OCI-LY3 (cell line): ENCODE measurements at regions not wholly inside any gene's neighbourhood (a gene's known extent, or its start where the extent isn't known, plus 50 kb on each side); places are given as distances from the start of the nearest gene placed in this dataset.

Experiments used
- H2AFZ ChIP-seq: fragments of 200-600, 300-600 bp; shearing (Covaris generic); 2 replicates; pipeline ENCODE4 v1.6.0; 2014; ENCODE audit warnings: antibody characterized with exemption, low read depth, low read length
- H3K27ac ChIP-seq: fragments of 200-600, 300-600 bp; sonication (generic); 2 replicates; pipeline ENCODE4 v1.5.1; 2014; ENCODE audit warnings: mild to moderate bottlenecking, low read length, moderate library complexity, mixed read lengths
- H3K27me3 ChIP-seq: fragments of 200-600, 300-600 bp; sonication (generic); 2 replicates; pipeline ENCODE4 v1.6.1; 2014; ENCODE audit warnings: low read depth, low read length, mixed read lengths
- H3K36me3 ChIP-seq: fragments of 200-600, 300-600 bp; sonication (generic); replicated peaks from 2 replicates; pipeline ENCODE3; 2014; ENCODE audit warnings: low read depth, low read length, mixed read lengths
- H3K4me1 ChIP-seq: fragments of 300-600, 200-600 bp; sonication (generic); 2 replicates; pipeline ENCODE4 v1.6.1; 2014; ENCODE audit warnings: low read length, mixed read lengths
- H3K4me2 ChIP-seq: fragments of 200-600, 300-600 bp; sonication (generic); 2 replicates; pipeline ENCODE4 v1.6.1; 2014; ENCODE audit warnings: low read length, mixed read lengths
- H3K4me3 ChIP-seq: fragments of 300-600, 200-600 bp; sonication (generic); 2 replicates; pipeline ENCODE4 v1.5.1; 2014; ENCODE audit warnings: antibody characterized with exemption, mild to moderate bottlenecking, low read length, moderate library complexity
- H3K79me2 ChIP-seq: fragments of 300-600, 200-600 bp; shearing (Covaris generic); 2 replicates; pipeline ENCODE4 v1.6.1; 2014; ENCODE audit warnings: mild to moderate bottlenecking, low read length, mixed read lengths
- H3K9ac ChIP-seq: fragments of 300-600, 200-600 bp; shearing (Covaris generic); 2 replicates; pipeline ENCODE4 v1.6.0; 2014; ENCODE audit warnings: mild to moderate bottlenecking, low read length, moderate library complexity
- H3K9me3 ChIP-seq: fragments of 200-600, 300-600 bp; shearing (Covaris generic); 2 replicates; pipeline ENCODE4 v1.6.1; 2014; ENCODE audit warnings: low read length, mixed read lengths; ENCODE audit not compliant: insufficient read depth
- H4K20me1 ChIP-seq: fragments of 200-600, 300-600 bp; sonication (generic); 2 replicates; pipeline ENCODE4 v1.6.1; 2016; ENCODE audit warnings: low read length, mixed read lengths; ENCODE audit not compliant: insufficient read depth
- EZH2phosphoT487 ChIP-seq: fragments of 200-600 bp; shearing (Covaris generic); IDR thresholded peaks from 2 replicates; pipeline ENCODE4 v1.6.1; 2018; ENCODE audit warnings: antibody characterized with exemption, mixed run types, low read depth
- TF ChIP-seq, protein P1 (sequence below): fragments of 200-600, 300-600 bp; sonication (generic); IDR thresholded peaks from 2 replicates; pipeline ENCODE4 v1.5.1; 2014; ENCODE audit warnings: antibody characterized with exemption, low read length, low read depth

DNA sequence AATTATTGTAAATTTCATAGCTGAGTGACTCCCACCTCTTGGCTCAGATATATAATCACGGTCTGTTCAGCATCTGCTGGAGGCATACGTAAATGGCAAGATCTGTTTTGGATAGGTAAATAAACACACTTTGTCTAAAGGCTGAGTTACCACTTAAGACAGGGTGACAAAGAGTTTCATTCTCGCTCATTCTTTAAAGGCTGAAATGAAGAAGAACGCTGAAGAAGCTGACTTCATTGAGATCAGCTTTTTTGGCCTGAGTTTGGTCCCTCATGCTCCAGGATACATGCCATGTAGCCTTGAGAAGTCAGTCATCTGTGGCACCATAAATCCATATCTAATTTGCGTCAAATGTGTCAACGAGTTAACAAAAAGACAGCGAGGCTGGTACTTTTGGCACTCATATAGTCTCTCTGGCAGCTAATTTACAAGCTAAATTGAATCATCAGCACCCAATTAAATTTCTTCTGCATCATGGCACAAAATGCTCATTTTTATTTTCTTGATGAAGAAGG is 309.9 kb downstream of the GPAM start:
- no peak overlapping the region for H3K9ac ChIP-seq
- no peaks in the 10 kb centered on the region for H3K9me3 ChIP-seq
- no peak overlapping the region for H3K27ac ChIP-seq
- no peaks in the 10 kb centered on the region for H3K27me3 ChIP-seq
- H3K4me2 ChIP-seq, result no peak overlapping the region
- TF ChIP-seq, protein P1, sequence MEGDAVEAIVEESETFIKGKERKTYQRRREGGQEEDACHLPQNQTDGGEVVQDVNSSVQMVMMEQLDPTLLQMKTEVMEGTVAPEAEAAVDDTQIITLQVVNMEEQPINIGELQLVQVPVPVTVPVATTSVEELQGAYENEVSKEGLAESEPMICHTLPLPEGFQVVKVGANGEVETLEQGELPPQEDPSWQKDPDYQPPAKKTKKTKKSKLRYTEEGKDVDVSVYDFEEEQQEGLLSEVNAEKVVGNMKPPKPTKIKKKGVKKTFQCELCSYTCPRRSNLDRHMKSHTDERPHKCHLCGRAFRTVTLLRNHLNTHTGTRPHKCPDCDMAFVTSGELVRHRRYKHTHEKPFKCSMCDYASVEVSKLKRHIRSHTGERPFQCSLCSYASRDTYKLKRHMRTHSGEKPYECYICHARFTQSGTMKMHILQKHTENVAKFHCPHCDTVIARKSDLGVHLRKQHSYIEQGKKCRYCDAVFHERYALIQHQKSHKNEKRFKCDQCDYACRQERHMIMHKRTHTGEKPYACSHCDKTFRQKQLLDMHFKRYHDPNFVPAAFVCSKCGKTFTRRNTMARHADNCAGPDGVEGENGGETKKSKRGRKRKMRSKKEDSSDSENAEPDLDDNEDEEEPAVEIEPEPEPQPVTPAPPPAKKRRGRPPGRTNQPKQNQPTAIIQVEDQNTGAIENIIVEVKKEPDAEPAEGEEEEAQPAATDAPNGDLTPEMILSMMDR, result no peak
- no peak for TF ChIP-seq EZH2phosphoT487
- H4K20me1 ChIP-seq, result no peaks in the 10 kb centered on the region
- H3K36me3 ChIP-seq, result no peaks in the 10 kb centered on the region
- no peaks in the 10 kb centered on the region for H3K4me1 ChIP-seq
- H2AFZ ChIP-seq, result no peak overlapping the region
- no peaks in the 10 kb centered on the region for H3K79me2 ChIP-seq
- no peak overlapping the region for H3K4me3 ChIP-seq

DNA sequence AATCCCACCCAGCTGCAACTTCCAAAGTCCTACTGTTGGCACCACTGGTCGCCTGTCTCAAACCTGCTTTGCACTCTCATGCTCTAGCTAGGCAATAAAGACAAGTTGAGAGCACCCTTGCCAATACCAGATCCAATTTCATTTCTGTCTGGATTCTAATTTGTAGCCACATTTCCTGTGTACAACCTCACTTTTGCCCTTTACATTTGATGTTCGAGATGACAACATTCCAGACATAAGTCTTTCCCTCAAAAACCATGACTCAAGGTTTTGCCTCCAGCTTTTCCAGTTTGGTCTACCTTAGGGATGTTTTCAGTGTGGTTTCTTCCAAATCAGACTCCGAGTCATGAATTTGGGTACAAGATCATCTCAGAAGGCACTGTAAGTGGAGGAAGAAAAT is 309.0 kb downstream of the GPAM start:
- Histone ChIP-seq H3K27me3 (no peaks in the 10 kb centered on the region), H3K4me3 (no peak overlapping the region), H2AFZ (no peak overlapping the region), H3K9me3 (no peaks in the 10 kb centered on the region), H3K36me3 (no peaks in the 10 kb centered on the region), H4K20me1 (no peaks in the 10 kb centered on the region), H3K9ac (no peak overlapping the region), H3K27ac (no peak overlapping the region), H3K4me1 (no peaks in the 10 kb centered on the region), H3K4me2 (no peak overlapping the region), H3K79me2 (no peaks in the 10 kb centered on the region)
- no peak for TF ChIP-seq EZH2phosphoT487
- TF ChIP-seq, protein P1, result no peak

DNA sequence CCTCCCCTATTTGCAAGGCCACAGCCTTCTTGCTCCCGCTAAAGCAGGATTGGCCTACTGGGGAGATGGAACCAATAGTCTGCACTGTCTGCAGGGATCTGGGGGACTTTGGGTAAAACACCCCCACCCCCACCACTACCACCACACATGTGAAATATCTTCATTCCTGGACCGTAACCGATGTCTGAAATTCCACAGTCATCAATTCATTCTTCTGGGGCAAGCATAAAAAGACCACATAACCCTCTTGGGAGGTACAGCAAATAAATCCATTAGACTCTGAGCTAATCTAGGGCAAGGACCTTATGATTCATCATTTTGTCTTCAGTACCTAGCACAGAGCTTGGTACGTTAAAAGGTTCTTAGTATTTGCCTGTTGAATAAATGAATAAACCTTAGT is 307.8 kb downstream of the GPAM start:
- Histone ChIP-seq H3K4me2 (no peak overlapping the region), H3K27me3 (no peaks in the 10 kb centered on the region), H3K9me3 (no peaks in the 10 kb centered on the region), H3K4me1 (no peaks in the 10 kb centered on the region), H3K79me2 (no peaks in the 10 kb centered on the region), H2AFZ (no peak overlapping the region), H4K20me1 (no peaks in the 10 kb centered on the region), H3K4me3 (no peak overlapping the region), H3K27ac (no peak overlapping the region), H3K36me3 (no peaks in the 10 kb centered on the region), H3K9ac (no peak overlapping the region)
- TF ChIP-seq, protein P1, result no peak
- TF ChIP-seq EZH2phosphoT487, result no peak

DNA sequence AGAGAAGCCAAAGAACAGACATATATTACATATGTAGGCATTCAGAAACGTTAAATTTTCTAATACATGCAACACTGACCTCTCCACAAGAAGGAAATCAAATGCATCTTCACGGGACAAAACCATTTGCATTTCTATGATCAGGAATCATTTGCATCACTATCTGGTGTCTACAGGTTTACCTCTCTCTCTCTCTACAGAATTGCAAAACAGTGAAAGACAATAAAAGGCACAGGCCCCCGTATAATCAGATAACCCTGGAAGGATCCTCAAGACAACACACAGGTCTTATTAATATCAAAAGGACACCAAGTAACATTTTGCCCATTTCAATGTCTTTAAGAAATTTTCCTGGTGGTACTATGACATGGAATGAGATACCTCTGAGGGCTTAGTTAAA is 306.3 kb downstream of the GPAM start:
- no peak overlapping the region for H3K4me3 ChIP-seq
- no peaks in the 10 kb centered on the region for H3K79me2 ChIP-seq
- H3K36me3 ChIP-seq, result no peaks in the 10 kb centered on the region
- H3K9me3 ChIP-seq, result no peaks in the 10 kb centered on the region
- no peak overlapping the region for H2AFZ ChIP-seq
- H4K20me1 ChIP-seq, result no peaks in the 10 kb centered on the region
- no peak overlapping the region for H3K27ac ChIP-seq
- no peak overlapping the region for H3K4me2 ChIP-seq
- TF ChIP-seq EZH2phosphoT487, result no peak
- TF ChIP-seq, protein P1, result no peak
- no peak overlapping the region for H3K9ac ChIP-seq
- no peaks in the 10 kb centered on the region for H3K27me3 ChIP-seq
- no peaks in the 10 kb centered on the region for H3K4me1 ChIP-seq
